Ecto neural progenitor cell (in vitro differentiated cells): ENCODE measurements at regions not wholly inside any gene's neighbourhood (a gene's known extent, or its start where the extent isn't known, plus 50 kb on each side); places are given as distances from the start of the nearest gene placed in this dataset.

ENCODE experiments used
- DNase-seq: peaks from one replicate; pipeline ENCODE4 v3.0.0-alpha.2; 2018; ENCODE audit warnings: low spot score

DNA sequence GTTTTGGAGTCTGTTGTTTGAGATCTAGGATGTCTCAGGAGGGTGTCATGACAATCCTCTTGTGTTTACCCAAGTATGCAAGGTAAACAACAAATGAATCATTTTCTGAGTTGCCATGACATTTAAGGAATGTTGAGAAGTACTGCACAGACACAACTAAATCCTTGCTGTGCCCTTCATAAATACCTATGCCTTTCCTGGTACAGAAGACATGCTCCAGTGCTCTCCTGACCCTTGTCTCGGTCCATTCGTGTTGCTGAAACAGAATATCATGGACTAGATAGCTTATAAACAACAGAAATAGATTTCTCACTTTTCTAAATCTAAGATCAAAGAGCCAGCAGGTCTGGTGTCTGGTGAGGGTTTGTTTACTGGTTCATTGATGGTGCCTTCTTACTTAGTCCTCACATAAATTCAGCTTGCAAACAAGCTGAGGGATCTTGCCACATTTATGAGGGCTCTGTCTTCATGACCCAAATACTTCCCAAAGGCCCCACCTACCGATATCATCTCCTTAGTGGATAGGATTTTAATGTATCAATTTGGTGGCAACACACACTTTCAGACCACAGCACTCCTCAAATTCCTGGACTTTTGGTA lies 341.8 kb upstream of the SEMA3A start:
- no peak for DNase-seq

DNA sequence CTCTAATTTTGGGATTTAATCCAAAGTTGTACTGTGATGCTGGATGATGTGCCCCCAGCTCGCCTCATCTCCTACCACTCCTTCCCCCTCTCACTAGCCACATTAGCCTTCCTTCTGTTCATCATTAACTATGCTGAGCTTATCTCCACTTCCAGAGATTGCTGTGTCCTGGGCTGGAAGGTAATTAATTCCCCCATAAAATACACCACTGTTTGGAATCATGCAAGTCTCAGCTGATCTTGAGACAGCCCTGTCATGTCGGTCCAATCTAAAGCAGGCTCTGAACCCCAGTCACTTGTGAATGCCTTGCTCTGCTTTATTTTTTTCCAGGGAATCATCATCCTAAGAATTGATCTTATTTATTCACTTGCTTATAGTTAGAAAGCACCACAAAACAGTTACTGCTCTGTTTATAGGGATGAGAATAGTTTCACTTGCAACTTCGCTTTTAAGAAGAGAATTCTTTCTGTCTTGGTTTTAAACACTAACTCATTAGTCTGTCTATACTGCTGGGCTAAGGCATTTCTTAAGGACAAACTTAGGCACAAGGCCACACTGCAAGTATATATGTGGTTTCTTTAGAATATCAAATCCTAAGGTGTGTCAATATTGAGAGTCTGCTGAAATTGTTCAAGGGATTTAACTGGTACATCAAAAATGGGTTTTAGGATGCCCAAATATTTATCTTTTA lies 341.1 kb upstream of the SEMA3A start:
- no peak for DNase-seq

DNA sequence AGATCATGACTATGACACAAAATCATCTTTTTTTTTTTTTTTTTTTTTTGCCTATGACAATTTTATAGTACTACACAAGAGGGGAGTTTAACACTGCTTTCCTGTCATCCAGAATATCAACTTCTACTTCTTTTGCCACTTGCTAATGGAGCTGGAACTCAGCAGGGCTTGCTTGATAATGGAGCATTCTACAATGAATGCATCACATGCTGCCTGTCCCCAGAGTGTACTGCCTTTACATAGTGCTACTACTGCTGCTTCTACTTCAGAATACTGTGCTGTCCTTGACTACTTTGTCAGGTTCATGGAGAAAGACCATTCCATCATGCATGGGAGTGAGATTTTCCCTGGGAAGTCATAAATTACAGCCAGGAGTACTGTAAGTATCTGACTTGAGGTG lies 338.6 kb upstream of the SEMA3A start:
- no peak for DNase-seq

DNA sequence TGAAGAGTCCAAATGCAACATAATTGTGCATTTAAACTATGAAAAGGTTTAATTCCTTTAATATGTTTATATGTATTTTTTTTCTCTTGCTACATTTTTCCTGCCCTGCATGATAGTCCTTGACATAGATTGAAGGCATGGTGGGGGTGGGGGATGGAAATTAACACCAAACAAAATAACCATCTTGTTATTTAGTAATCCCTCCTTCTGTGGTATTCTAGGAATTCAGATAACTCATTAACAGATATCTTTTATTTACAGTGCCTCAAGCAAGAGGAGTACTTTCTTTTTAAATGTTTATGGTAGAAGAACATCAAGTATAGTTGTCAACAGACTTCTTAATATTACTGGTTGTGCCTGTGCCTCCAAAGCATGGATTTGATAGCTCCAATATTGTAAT lies 337.6 kb upstream of the SEMA3A start:
- no peak for DNase-seq

DNA sequence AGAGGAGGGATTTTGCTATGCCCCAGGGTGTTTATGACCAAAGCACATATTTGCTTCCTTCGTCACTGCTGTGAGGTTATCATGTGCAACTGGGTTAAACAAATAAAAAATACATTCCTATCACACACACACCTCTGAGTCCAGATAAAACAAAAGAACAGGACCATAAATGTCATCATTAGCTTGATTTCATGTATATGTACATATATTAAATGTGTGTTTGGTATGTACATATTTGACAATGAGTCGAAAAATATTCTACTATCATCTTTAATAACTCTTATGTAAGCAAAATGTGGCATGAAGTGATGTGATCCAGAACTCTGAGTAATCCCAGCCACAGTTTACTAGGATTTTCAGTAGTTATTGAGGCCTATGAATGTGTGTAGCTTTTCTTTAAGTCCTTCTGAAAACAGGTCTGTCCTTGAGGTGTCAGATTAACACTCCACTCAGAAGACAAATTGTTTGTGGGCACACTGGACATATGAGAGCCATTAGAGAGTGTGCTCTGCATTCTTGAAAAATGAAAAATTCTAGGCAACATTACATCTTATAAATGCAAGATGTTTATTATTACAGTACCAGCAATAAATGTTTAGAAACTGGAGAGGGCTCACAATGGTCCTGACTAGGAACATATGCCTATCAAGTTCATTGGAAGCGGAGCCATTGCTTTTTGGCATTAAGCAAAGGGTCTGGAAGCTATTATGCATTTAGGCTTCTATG lies 335.1 kb upstream of the SEMA3A start:
- no peak for DNase-seq

DNA sequence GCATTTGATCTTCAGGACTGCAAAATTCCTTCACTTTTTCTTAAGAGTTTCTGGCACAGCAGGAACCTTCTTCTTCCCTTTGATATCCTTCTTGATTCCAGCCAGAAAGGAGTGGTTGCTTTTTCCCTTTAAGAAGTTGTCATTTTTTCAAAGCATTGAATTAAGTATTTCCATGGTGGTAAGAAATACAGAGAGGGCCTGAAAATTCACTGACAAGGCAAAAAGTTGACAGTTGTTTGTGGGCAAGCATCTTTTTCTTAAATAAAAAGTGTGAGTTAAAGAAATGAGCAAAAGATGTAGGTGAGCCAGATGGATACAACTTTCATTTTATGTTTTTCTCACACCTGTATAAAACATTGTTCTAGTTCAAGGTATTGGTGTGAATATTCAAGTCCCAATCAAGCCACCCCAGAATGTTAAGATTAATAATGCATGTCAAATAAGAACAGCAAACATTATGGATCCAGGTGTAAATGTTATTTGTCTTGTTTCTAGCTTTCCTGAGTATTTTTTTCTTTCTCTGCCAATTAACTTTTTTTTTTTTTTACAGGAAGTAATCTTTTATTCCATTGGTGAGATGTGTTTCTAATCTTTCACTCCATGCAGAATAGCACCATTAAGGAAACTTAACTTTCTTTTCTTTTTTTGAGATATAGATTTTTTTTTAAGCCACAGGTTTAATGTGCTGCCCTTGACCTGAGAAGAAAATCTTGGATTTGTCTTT lies 334.3 kb upstream of the SEMA3A start:
- no peak for DNase-seq

DNA sequence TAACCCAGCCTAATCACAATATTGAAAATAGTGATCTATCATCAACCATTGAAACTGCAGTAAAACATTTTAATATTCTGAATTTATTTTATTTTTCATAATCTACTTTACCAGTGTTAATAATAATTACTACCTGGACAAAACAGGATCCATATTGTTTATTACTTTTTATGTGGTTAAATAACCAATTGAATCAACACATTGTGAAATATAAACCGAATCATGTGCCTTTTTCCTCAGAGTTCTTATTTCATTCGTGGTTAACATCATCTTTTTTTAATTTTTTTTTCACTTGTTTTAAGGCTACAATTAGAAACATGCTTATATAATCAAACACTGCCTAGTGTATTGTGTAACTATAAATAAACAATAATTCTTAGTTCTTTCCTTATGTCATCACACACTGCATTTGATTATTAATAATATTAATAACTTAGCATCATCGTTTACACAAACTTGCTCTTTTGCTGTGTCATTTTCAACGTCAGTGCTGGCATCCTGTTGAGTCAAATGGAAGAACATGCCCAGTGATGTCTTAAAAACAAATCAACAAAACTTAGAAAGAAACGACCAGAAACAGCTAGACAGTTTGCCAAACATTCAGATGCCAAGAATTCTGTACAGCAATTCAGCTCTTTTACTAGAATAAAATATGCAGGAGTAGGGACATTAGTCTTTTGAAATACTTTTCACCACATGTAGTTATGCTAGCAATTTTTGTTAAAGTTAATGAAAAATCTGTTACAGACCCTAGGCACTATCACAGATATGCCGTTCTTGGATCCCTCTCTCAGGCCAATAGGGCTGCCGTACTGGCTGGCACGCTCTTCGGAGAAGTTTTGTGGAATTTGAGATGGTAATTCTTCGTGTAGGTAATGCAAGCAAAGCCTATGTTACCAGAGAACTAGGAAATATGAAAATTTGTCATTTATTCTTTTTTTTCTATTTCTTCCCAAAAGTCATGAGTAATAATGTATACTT lies 330.4 kb upstream of the SEMA3A start:
- no peak for DNase-seq

DNA sequence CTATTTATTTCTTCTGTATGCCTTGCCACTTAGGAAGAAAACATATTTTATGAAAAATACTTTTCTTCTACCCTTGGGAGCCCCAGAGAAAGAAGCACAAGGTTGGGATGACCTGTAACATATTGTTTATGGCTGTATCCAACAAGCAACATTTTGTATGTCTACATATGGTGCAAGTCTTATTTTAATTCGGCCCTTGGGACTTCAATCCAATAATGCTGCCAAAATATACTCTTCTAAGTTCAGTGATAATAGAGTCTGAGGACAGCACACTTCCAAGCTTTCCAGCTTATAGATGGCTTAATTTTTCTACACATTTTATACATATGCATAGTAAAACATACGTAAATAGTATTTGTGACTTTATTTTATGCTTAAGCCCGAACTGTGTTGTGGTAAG lies 318.5 kb upstream of the SEMA3A start:
- DNase-seq: no peak

DNA sequence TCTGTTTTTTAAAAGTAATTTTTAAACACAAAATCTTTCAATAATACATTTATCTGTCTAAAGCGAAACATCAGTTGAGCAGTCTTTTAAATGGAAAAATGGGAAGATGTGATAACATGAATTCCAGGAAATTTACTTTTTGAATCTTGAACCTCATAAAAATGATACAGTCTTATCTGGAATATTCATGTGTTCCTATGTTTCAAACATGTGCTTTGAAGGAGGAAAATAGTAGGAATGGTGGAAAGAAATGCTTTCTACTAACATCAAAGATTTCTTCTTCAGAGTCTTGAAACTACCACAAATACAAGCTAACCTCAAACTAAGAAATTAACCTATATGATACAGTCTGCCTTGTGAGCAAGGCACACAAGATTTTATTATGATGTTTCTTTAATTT lies 317.5 kb upstream of the SEMA3A start:
- DNase-seq: no peak

DNA sequence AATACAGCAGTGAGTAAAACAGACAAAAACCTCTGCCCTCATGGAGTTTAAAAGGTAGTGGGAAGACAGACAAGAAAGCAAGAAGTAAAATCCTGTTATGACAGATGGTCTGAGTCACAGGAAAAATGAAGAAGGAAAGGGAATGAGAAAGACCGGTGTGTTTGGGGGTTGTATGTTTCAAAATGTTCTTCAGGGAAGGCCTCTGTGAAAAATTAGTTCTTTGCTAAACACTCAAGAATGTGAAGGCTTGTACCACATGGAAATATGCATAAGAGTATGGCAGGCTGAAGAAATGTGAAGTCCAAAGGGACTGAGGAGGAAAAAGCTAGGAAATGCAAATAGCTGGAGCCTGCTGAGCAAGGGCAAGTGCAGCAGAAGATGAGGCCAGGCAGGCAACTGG lies 315.9 kb upstream of the SEMA3A start:
- DNase-seq: no peak

DNA sequence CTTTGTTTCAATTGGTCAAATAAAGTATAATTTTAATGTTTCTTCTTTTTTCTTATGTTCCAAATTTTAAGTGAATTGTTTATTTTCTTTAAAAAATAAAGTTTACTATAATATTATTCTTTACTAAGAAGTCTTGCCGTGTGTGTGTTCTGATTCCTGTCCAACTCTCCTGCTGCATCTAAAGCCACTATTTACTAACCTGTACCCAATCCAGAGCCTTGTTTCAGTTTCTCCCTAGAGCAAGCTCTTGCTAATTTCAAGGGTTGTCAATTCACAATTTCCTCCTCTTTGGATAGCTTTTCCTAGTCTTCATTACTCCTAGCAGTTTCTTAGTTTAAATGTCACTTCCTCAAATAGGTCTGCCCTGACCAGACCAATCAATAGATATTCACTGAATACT lies 314.9 kb upstream of the SEMA3A start:
- no peak for DNase-seq

DNA sequence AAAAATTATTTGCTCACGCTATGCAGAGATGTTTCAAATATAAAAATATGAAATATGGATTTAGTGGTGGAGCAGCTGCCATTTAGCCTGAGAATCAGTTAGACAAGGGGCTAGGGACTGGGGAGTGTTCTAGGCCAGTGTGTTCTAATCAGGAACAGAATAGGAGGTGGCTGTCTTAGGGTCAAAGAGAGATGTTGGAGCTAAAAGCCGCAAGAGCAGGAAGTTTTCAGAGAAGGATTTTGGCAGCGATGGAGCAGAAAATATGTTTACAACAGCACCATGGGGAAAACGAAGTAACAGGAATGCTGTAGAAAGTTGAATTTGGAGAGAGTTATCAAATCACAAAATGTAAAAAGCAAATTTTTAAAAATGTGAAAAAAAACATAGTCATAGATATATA lies 314.0 kb upstream of the SEMA3A start:
- DNase-seq: no peak

DNA sequence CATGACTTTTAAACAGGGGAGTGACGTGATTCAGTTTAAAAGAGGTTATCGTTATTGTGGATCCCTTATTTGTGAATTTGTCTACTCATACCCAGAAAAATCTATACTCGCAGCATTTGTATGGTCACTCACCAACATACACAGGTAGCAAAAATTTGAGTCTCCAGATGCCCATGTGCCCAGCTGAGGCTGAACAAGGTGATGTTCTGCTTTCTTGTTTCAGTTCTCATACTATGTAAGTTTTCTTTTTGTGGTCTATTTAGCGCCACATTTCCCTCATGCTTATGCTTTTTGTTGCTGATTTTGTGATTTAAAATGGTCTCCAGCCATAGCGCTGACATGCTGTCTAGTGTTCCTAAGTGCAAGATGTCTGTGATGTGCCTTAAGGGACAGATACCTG lies 312.9 kb upstream of the SEMA3A start:
- no peak for DNase-seq

DNA sequence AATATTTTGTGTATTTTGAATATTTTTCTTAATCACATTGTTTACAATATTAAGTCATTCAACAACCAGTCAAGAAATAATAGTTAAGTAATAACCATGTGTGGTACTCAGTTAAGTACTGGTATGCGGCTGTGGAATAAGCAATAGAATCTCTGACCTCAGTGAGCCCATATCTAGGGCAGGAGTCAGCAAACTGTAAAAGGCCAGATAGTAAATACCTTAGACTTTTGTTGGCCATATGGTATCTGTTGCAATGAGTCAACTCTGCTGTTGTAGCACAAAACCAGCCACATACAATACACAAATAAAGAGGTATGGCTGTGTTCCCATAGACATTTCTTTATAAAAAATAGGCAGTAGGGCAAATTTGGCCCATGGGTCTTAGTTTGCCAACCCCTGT lies 311.6 kb upstream of the SEMA3A start:
- DNase-seq: no peak

DNA sequence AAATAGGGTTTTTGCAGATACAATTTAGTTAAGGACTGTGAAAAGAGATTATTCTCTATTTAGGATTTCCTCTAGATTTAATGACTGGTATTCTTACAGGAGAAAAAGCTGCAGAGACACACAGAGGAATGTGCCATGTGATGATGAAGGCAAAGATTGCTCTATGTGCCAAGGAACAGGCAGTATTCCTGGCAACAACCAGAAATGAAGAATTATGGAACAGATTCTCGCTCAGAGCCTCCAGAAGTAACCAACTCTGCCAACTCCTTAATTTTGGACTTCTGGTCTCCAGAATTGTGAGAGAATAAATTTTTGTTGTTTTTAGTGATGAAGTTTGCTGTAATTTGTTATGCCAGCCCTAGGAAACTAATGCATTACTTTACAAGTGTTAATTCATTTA lies 307.6 kb upstream of the SEMA3A start:
- no peak for DNase-seq

DNA sequence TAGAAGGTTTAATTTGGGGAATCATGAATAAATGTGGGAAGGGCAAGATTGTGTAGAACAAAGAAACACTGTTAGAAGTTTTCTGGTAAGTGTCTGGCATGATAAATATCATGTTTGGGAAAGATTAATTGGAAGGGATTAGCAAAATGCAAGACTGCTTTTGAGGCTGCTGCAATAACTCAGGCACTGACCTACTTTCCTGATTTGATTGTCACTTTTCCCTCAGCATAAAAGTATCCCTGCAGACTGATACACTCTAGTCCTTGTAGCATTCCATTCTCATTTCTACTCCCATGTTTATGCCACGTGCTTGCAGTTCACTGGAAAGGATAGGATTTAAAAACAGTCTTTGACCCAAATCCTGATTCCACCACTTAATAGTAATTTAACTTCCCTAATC lies 303.3 kb upstream of the SEMA3A start:
- no peak for DNase-seq

DNA sequence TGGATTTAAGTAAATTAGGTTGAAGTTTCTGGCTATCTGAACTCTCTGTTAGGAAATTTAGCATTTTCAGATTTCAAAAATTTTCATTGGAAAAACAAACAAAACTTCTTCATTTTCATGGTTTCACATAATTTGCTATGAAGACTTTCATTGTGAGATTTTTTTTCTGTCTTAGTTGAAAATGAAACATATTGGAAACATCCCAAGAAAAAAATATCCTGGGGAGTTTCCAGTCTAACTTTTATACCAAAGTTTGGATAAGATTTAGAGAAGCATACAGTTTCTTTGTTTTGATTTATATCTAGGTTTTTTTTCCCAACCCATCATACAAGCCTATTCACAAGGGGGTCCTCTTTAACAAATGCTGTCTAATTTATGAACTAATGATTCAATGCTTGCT lies 300.5 kb upstream of the SEMA3A start:
- no peak for DNase-seq

DNA sequence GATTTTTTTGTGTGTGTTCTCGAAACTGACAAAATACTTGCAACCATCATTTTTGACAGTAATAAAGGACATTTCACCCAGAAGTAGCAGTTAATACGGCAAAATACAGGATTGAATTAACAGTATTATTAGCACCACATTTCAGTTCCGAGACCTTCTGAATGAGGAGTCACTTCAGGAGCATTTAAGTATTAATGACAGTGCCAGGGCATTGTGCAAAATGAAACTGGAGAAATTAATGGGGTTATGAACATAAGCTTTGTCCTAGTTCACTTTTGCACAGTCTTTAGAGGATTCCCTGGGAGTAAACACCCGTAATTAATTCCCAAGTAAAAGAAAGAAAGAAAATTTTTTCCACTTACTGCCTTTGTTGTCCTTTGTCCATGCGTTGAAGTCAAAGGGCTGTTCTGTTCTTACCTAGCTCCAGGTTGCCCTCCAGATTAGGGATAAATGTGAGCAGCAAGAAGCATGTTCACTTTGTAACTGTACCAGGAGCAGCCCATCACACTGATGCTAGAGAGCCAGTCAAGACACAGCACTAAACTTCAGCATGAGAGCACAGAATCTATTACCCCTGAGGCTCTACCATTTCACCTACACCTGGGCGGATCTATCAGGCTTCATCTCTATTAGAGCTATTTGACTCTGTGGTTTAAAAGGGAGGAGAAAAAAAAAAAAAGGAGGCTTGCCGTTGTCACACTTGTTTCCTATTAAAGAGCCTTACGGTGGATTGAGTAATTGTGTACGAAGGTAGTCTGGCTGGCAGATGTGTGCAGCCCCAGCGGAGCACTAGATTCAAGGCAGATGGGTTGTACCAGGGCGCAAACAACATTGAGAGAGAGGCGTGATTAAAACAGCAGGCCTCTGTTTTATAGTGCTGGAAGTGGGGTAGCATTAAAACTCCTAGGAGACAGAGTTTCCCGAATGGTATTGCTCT lies 297.8 kb upstream of the SEMA3A start:
- no peak for DNase-seq

DNA sequence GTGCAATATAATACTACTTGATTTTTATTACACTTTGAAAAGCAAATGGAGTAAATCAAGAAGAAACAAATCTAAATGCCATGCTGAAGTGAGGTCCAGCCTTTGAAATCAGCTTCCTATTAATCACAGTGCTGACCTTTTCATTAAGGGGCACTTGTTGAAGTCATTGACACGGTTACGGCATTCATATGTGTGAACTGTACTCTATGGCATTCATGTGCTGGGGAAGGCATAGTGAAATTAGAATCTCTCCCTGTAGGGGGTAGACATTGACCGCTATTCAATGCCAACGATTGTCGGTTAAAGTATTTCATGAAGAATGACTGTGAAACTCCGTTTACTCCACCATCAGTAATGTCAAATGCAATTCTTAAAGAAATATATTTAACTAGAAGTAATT lies 296.1 kb upstream of the SEMA3A start:
- DNase-seq: no peak

DNA sequence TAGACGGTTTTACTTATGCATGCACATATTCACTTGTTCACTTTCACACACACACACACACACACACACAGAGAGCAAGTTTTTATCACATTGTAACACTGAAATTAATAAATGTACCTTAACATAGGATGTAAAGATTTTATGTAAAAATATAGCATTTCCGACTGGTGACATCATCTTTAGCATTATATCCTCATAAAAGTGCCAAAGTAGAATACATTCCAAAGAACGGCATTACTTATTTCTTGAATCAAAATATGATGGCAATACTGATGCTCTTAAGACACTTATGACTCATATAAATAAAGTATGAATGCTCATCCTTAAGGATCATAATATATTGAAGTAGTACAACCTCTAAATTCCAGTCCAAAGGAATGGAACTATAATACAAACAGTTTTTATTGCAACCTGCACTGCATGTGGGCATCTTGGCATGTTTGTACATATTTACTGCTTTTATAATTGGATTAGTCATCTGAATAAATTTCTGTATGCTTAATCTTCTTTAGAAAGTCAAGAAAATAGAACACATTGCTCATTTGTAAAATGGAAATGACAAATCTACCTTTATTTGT lies 290.0 kb upstream of the SEMA3A start:
- DNase-seq: no peak
